ENCODE measurements at regions not wholly inside any gene's neighbourhood (a gene's known extent, or its start where the extent isn't known, plus 50 kb on each side); places are given as distances from the start of the nearest gene placed in this dataset.
A peak's percentile ranks its signal among the peaks of the same experiment; 100 is the strongest.

- H3K4me3 ChIP-seq (replicated peaks in 1 of 2; ENCODE audit: low read depth in 2 of 2, low read length in 2 of 2): peak overlapping the region; percentile 7 to 75
- no peak for DNase-seq (ENCODE audit: low read depth in 2 of 2)
- no peak for TF ChIP-seq CTCF (IDR thresholded peaks at IDR 0.05; ENCODE audit: low read depth, low read length)
Observed at GRCh38 chr6:56841381-56841749, 113.5 kb upstream of the BEND6 start.

GRCh38 chr6:56840467-56841380 lies 114.2 kb upstream of the BEND6 start:
- no peak for TF ChIP-seq CTCF (IDR thresholded peaks at IDR 0.05; ENCODE audit: low read depth, low read length)
- H3K4me3 ChIP-seq (replicated peaks in 1 of 2; ENCODE audit: low read depth in 2 of 2, low read length in 2 of 2): peak overlapping the region; percentile 7 to 75
- DNase-seq (ENCODE audit: low read depth in 2 of 2): peak; percentile 56 to 87

GRCh38 chr6:56839533-56840183 lies 115.2 kb upstream of the BEND6 start:
- DNase-seq (ENCODE audit: low read depth in 2 of 2): no peak
- H3K4me3 ChIP-seq (replicated peaks in 1 of 2; ENCODE audit: low read depth in 2 of 2, low read length in 2 of 2): no peak overlapping the region
- no peak for TF ChIP-seq CTCF (IDR thresholded peaks at IDR 0.05; ENCODE audit: low read depth, low read length)

- H3K4me3 ChIP-seq (replicated peaks in 1 of 2; ENCODE audit: low read depth in 2 of 2, low read length in 2 of 2): no peak overlapping the region
- DNase-seq (ENCODE audit: low read depth in 2 of 2): no peak
- no peak for TF ChIP-seq CTCF (IDR thresholded peaks at IDR 0.05; ENCODE audit: low read depth, low read length)
Observed at GRCh38 chr6:56838965-56839364, 115.9 kb upstream of the BEND6 start.

- no peak for TF ChIP-seq CTCF (IDR thresholded peaks at IDR 0.05; ENCODE audit: low read depth, low read length)
- H3K4me3 ChIP-seq (replicated peaks in 1 of 2; ENCODE audit: low read depth in 2 of 2, low read length in 2 of 2): no peak overlapping the region
Observed at GRCh38 chr6:56838016-56838555, 116.8 kb upstream of the BEND6 start.

GRCh38 chr6:56837322-56837894 lies 117.5 kb upstream of the BEND6 start:
- TF ChIP-seq CTCF (IDR thresholded peaks at IDR 0.05; ENCODE audit: low read depth, low read length): no peak
- no peak overlapping the region for H3K4me3 ChIP-seq (replicated peaks in 1 of 2; ENCODE audit: low read depth in 2 of 2, low read length in 2 of 2)
- DNase-seq (ENCODE audit: low read depth in 2 of 2): no peak

More at GRCh38 chr6:56838016-56838555, 116.8 kb upstream of the BEND6 start:
- no peak for DNase-seq (ENCODE audit: low read depth in 2 of 2)
